ENCODE measurements at regions not wholly inside any gene's neighbourhood (a gene's known extent, or its start where the extent isn't known, plus 50 kb on each side); places are given as distances from the start of the nearest gene placed in this dataset.

- H3K4me2 ChIP-seq (ENCODE audit: control insufficient read depth, insufficient read depth): no peak overlapping the region
- no peak for DNase-seq (ENCODE audit: low read depth, low spot score)
- H2AFZ ChIP-seq (ENCODE audit: control insufficient read depth, low read depth, low read length): no peak overlapping the region
- intact Hi-C loops (cut with micrococcal nuclease; ENCODE audit: unreplicated experiment) (no loop called here), in situ Hi-C loops (cut with MboI) (no loop called here)
- H3K27me3 ChIP-seq (replicated peaks in 1 of 2; ENCODE audit: control insufficient read depth in 2 of 2, insufficient read depth in 2 of 2, low read length in 1 of 2): no peaks in the 10 kb centered on the region
- H3K4me3 ChIP-seq: no peak overlapping the region
- no peak for FAIRE-seq
- H3K9me3 ChIP-seq (replicated peaks; ENCODE audit: control insufficient read depth, insufficient read depth, low read length): no peaks in the 10 kb centered on the region
- no peaks in the 10 kb centered on the region for H3K36me3 ChIP-seq (ENCODE audit: control insufficient read depth in 2 of 2, insufficient read depth in 2 of 2, low read length in 1 of 2)
- H3K79me2 ChIP-seq (ENCODE audit: control insufficient read depth, insufficient read depth, low read length): no peaks in the 10 kb centered on the region
- POLR2A ChIA-PET: no interaction called here
- H3K9ac ChIP-seq (ENCODE audit: control insufficient read depth, insufficient read depth, low read length): no peak overlapping the region
- H3K4me1 ChIP-seq (ENCODE audit: control insufficient read depth, insufficient read depth, low read length): no peaks in the 10 kb centered on the region
- no TSS peak for BruUV-seq (replicated peaks)
- 13% methylated on average over 3 of the region's 3 CpGs for WGBS (ENCODE audit: insufficient coverage, insufficient replicate concordance, low lambda C conversion rate, missing lambda C conversion rate)
- RAD21 ChIA-PET (ENCODE audit: unreplicated experiment): no interaction called here
- no peak overlapping the region for H3K27ac ChIP-seq (ENCODE audit: control insufficient read depth, insufficient read depth)
- ATAC-seq: no peak
- SMC1A ChIA-PET (ENCODE audit: uncharacterized antibody, unreplicated experiment): no interaction called here
- H4K20me1 ChIP-seq (ENCODE audit: control insufficient read depth, insufficient read depth): no peaks in the 10 kb centered on the region
- CTCF ChIA-PET: no interaction called here
- TF ChIP-seq RELB (IDR thresholded peaks at IDR 0.05; ENCODE audit: low read depth): no peak
- TF ChIP-seq, protein P1, sequence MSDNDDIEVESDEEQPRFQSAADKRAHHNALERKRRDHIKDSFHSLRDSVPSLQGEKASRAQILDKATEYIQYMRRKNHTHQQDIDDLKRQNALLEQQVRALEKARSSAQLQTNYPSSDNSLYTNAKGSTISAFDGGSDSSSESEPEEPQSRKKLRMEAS (IDR thresholded peaks at IDR 0.05; ENCODE audit: low read depth, low read length): no peak
- no peak for TF ChIP-seq TCF3 (IDR thresholded peaks at IDR 0.05; ENCODE audit: borderline replicate concordance, insufficient read depth, low read depth, low read length)
- TF ChIP-seq CBX5 (IDR thresholded peaks at IDR 0.05; ENCODE audit: low read depth): no peak
- no peak for TF ChIP-seq POU2F2 (IDR thresholded peaks at IDR 0.05; ENCODE audit: borderline replicate concordance, low read depth, low read length)
- no peak for TF ChIP-seq MTA3 (IDR thresholded peaks at IDR 0.05; ENCODE audit: borderline replicate concordance, low read length)
- no peak for TF ChIP-seq RCOR1 (conservative IDR thresholded peaks at IDR 0.05; ENCODE audit: low read depth, low read length)
- TF ChIP-seq MYB (IDR thresholded peaks at IDR 0.05; ENCODE audit: borderline replicate concordance, low read depth, low read length): no peak
- TF ChIP-seq CHD4 (IDR thresholded peaks at IDR 0.05): no peak
- TF ChIP-seq NFIC (IDR thresholded peaks at IDR 0.05; ENCODE audit: low read depth, low read length): no peak
- no peak for TF ChIP-seq NBN (IDR thresholded peaks at IDR 0.05)
- no peak for TF ChIP-seq ELK1 (IDR thresholded peaks at IDR 0.05; ENCODE audit: low read depth, low read length)
- no peak for TF ChIP-seq EP300 (IDR thresholded peaks at IDR 0.05; ENCODE audit: borderline replicate concordance in 1 of 2, control insufficient read depth in 1 of 2, low read depth in 2 of 2, low read length in 2 of 2)
- no peak for TF ChIP-seq RBBP5 (conservative IDR thresholded peaks at IDR 0.05)
- no peak for TF ChIP-seq REST (IDR thresholded peaks at IDR 0.05; ENCODE audit: low read depth, low read length)
- TF ChIP-seq, protein P2, sequence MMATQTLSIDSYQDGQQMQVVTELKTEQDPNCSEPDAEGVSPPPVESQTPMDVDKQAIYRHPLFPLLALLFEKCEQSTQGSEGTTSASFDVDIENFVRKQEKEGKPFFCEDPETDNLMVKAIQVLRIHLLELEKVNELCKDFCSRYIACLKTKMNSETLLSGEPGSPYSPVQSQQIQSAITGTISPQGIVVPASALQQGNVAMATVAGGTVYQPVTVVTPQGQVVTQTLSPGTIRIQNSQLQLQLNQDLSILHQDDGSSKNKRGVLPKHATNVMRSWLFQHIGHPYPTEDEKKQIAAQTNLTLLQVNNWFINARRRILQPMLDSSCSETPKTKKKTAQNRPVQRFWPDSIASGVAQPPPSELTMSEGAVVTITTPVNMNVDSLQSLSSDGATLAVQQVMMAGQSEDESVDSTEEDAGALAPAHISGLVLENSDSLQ (IDR thresholded peaks at IDR 0.05): no peak
- TF ChIP-seq ATF7 (IDR thresholded peaks at IDR 0.05; ENCODE audit: low read depth): no peak
- TF ChIP-seq, protein P3, sequence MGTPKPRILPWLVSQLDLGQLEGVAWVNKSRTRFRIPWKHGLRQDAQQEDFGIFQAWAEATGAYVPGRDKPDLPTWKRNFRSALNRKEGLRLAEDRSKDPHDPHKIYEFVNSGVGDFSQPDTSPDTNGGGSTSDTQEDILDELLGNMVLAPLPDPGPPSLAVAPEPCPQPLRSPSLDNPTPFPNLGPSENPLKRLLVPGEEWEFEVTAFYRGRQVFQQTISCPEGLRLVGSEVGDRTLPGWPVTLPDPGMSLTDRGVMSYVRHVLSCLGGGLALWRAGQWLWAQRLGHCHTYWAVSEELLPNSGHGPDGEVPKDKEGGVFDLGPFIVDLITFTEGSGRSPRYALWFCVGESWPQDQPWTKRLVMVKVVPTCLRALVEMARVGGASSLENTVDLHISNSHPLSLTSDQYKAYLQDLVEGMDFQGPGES (IDR thresholded peaks at IDR 0.05): no peak
These were observed 254.2 kb upstream of the GRIA1 start for GRCh38 chr5:153236319-153236718.
